ENCODE measurements at regions not wholly inside any gene's neighbourhood (a gene's known extent, or its start where the extent isn't known, plus 50 kb on each side); places are given as distances from the start of the nearest gene placed in this dataset.
"Not testable (repeated sequence)": the region's sequence is repeated elsewhere in the genome, so short reads cannot be mapped to it uniquely, and the experiment has no call there.

- CTCF ChIA-PET = no interaction called here
- POLR2A ChIA-PET = no interaction called here
- no peak for TF ChIP-seq TARDBP (IDR thresholded peaks at IDR 0.05)
- TF ChIP-seq SP1 (IDR thresholded peaks at IDR 0.05) = no peak
- TF ChIP-seq LEF1 (IDR thresholded peaks at IDR 0.05; ENCODE audit: borderline replicate concordance) = no peak
- TF ChIP-seq FOXA1 (IDR thresholded peaks at IDR 0.05) = no peak
- no peak for TF ChIP-seq SUZ12 (IDR thresholded peaks at IDR 0.05)
- TF ChIP-seq BHLHE40 (IDR thresholded peaks at IDR 0.05; ENCODE audit: borderline replicate concordance) = no peak
- TF ChIP-seq ELF4 (IDR thresholded peaks at IDR 0.05) = no peak
- TF ChIP-seq CTBP1 (IDR thresholded peaks at IDR 0.05; ENCODE audit: borderline replicate concordance) = no peak
- no peak for TF ChIP-seq FOXM1 (IDR thresholded peaks at IDR 0.05; ENCODE audit: borderline replicate concordance)
- TF ChIP-seq HDGF (IDR thresholded peaks at IDR 0.05; ENCODE audit: borderline replicate concordance) = no peak
- TF ChIP-seq FOXK2 (IDR thresholded peaks at IDR 0.05) = no peak
- TF ChIP-seq ARNT (IDR thresholded peaks at IDR 0.05) = no peak
- no peak for TF ChIP-seq ZNF384 (IDR thresholded peaks at IDR 0.05)
- TF ChIP-seq PKNOX1 (IDR thresholded peaks at IDR 0.05) = no peak
- TF ChIP-seq NFRKB (IDR thresholded peaks at IDR 0.05) = no peak
- no peak for DNase-seq (ENCODE audit: extremely low spot score)
Measured at GRCh38 chr2:16425462-16426336, 239.9 kb downstream of the CYRIA start.

DNA sequence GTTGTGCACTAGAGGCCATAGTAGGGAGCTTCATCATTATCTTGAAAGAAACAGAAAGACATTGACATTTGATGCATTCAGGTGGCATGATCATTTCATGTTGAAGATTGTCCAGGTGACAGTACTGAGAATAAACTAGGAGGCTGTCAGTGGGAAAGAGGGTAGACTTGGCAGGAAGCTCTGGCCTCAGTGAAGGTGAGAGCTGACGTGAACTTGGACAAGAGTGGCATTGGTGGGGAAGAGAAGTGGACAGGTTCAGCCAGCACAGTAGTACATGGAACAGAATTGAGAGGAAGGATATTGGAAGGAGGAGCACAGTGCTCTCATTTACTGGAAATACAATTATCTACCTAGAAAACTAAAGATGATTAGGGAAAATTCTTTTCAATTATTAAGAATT, 245.2 kb downstream of the CYRIA start:
- DNase-seq (ENCODE audit: extremely low spot score) = no peak
- TF ChIP-seq ARNT (IDR thresholded peaks at IDR 0.05) (no peak), BHLHE40 (IDR thresholded peaks at IDR 0.05; ENCODE audit: borderline replicate concordance) (no peak)
- CTCF ChIA-PET = no interaction called here
- POLR2A ChIA-PET = no interaction called here

GRCh38 chr2:16417726-16418125, 247.9 kb downstream of the CYRIA start:
- ChIA-PET POLR2A (no interaction called here), CTCF (no interaction called here)
- TF ChIP-seq HDGF (IDR thresholded peaks at IDR 0.05; ENCODE audit: borderline replicate concordance) = no peak
- TF ChIP-seq FOXK2 (IDR thresholded peaks at IDR 0.05) = no peak
- no peak for TF ChIP-seq SUZ12 (IDR thresholded peaks at IDR 0.05)
- no peak for TF ChIP-seq CTBP1 (IDR thresholded peaks at IDR 0.05; ENCODE audit: borderline replicate concordance)
- TF ChIP-seq ARNT (IDR thresholded peaks at IDR 0.05) = no peak
- no peak for TF ChIP-seq PKNOX1 (IDR thresholded peaks at IDR 0.05)
- TF ChIP-seq ELF4 (IDR thresholded peaks at IDR 0.05) = no peak
- TF ChIP-seq LEF1 (IDR thresholded peaks at IDR 0.05; ENCODE audit: borderline replicate concordance) = no peak
- no peak for TF ChIP-seq TARDBP (IDR thresholded peaks at IDR 0.05)
- DNase-seq (ENCODE audit: extremely low spot score) = no peak

DNA sequence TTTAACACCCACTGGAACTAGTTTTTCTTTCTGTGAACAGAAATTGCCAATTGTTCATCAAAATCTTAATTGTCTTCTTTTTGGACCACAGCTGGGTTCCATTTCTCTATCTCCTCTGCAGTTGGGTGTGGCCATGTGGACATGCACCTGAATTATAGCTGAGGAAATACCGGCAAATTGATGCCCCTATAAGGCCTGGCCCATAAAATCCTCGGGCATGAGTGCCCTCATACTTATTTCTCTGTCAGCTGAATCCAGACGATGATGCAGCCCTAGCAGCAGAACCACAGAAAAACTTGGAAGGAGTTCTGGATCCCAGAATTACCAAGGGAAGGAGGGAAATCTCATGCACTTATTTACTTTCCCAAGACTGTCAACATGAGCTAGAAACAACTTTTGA, 249.0 kb downstream of the CYRIA start:
- CTCF ChIA-PET = no interaction called here
- POLR2A ChIA-PET = no interaction called here
- TF ChIP-seq HDGF (IDR thresholded peaks at IDR 0.05; ENCODE audit: borderline replicate concordance) = no peak
- TF ChIP-seq ARNT (IDR thresholded peaks at IDR 0.05) = no peak
- TF ChIP-seq LEF1 (IDR thresholded peaks at IDR 0.05; ENCODE audit: borderline replicate concordance) = no peak
- no peak for TF ChIP-seq ELF4 (IDR thresholded peaks at IDR 0.05)
- TF ChIP-seq BHLHE40 (IDR thresholded peaks at IDR 0.05; ENCODE audit: borderline replicate concordance) = no peak
- no peak for TF ChIP-seq CTBP1 (IDR thresholded peaks at IDR 0.05; ENCODE audit: borderline replicate concordance)
- TF ChIP-seq TARDBP (IDR thresholded peaks at IDR 0.05) = no peak
- TF ChIP-seq SUZ12 (IDR thresholded peaks at IDR 0.05) = no peak
- no peak for TF ChIP-seq FOXM1 (IDR thresholded peaks at IDR 0.05; ENCODE audit: borderline replicate concordance)
- no peak for TF ChIP-seq FOXA1 (IDR thresholded peaks at IDR 0.05)
- no peak for TF ChIP-seq SP1 (IDR thresholded peaks at IDR 0.05)
- no peak for TF ChIP-seq PKNOX1 (IDR thresholded peaks at IDR 0.05)
- TF ChIP-seq L3MBTL2 (conservative IDR thresholded peaks at IDR 0.05) = no peak
- no peak for TF ChIP-seq NFRKB (IDR thresholded peaks at IDR 0.05)
- no peak for DNase-seq (ENCODE audit: extremely low spot score)

DNA sequence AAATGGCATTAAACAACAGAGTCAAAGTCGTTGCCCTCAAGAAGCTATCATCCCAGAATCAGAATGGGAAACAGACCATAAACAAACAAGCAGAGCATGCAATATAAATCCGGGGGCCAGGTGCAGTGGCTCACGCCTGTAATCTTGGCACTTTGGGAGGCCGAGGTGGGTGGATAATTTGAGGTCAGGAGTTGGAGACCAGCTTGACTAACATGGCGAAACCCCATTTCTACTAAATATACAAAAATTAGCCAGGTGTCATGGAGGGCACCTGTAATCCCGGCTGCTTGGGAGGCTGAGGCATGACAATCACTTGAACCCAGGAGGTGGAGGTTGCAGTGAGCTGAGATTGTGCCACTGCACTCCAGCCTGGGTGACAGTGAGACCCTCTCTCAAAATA, 249.8 kb downstream of the CYRIA start:
- DNase-seq (ENCODE audit: extremely low spot score); CTCF ChIA-PET; POLR2A ChIA-PET: not testable (repeated sequence)

- TF ChIP-seq L3MBTL2 (conservative IDR thresholded peaks at IDR 0.05) (no peak), FOXM1 (IDR thresholded peaks at IDR 0.05; ENCODE audit: borderline replicate concordance) (no peak), BHLHE40 (IDR thresholded peaks at IDR 0.05; ENCODE audit: borderline replicate concordance) (no peak), LEF1 (IDR thresholded peaks at IDR 0.05; ENCODE audit: borderline replicate concordance) (no peak), CTBP1 (IDR thresholded peaks at IDR 0.05; ENCODE audit: borderline replicate concordance) (no peak), HDGF (IDR thresholded peaks at IDR 0.05; ENCODE audit: borderline replicate concordance) (no peak), SP1 (IDR thresholded peaks at IDR 0.05) (no peak), NFRKB (IDR thresholded peaks at IDR 0.05) (no peak), ZNF384 (IDR thresholded peaks at IDR 0.05) (no peak), PKNOX1 (IDR thresholded peaks at IDR 0.05) (no peak)
- no peak for DNase-seq (ENCODE audit: extremely low spot score)
- POLR2A ChIA-PET = no interaction called here
- CTCF ChIA-PET = no interaction called here
Measured at GRCh38 chr2:16413947-16414346, 251.7 kb downstream of the CYRIA start.
